Fibroblast of skin of right biceps (primary cell): ENCODE measurements at regions not wholly inside any gene's neighbourhood (a gene's known extent, or its start where the extent isn't known, plus 50 kb on each side); places are given as distances from the start of the nearest gene placed in this dataset.
"Not testable (repeated sequence)": the region's sequence is repeated elsewhere in the genome, so short reads cannot be mapped to it uniquely, and the experiment has no call there.

Source experiments
- DNase-seq: peaks from one replicate; pipeline ENCODE4 v3.0.0-alpha.2; 2013

GRCh38 chr11:23377909-23378308 is 517.6 kb upstream of the CCDC179 start:
- no peak for DNase-seq

- no peak for DNase-seq
Observed at GRCh38 chr11:23391031-23391430, 530.8 kb upstream of the CCDC179 start.

- DNase-seq: no peak
Observed at GRCh38 chr11:23398052-23398451, 537.8 kb upstream of the CCDC179 start.

- DNase-seq: no peak
Observed at GRCh38 chr11:23399995-23400394, 539.7 kb upstream of the CCDC179 start.

GRCh38 chr11:23403210-23404185 is 543.2 kb upstream of the CCDC179 start:
- DNase-seq: no peak

- no peak for DNase-seq
Observed at GRCh38 chr11:23404225-23405160, 544.2 kb upstream of the CCDC179 start.

GRCh38 chr11:23405350-23405937 is 545.2 kb upstream of the CCDC179 start:
- DNase-seq: no peak

- no peak for DNase-seq
Observed at GRCh38 chr11:23406131-23406819, 546.0 kb upstream of the CCDC179 start.

- peak; percentile 4 for DNase-seq
Observed at GRCh38 chr11:23413057-23413456, 552.8 kb upstream of the CCDC179 start.

GRCh38 chr11:23423104-23423503 is 562.8 kb upstream of the CCDC179 start:
- peak; percentile 57 for DNase-seq

- no peak for DNase-seq
Observed at GRCh38 chr11:23423656-23424055, 563.4 kb upstream of the CCDC179 start.

GRCh38 chr11:23425381-23425780 is 565.1 kb upstream of the CCDC179 start:
- DNase-seq: peak; percentile 43

GRCh38 chr11:23429569-23429968 is 569.3 kb upstream of the CCDC179 start:
- no peak for DNase-seq

GRCh38 chr11:23453522-23453921 is 593.2 kb upstream of the CCDC179 start:
- no peak for DNase-seq

GRCh38 chr11:23455321-23455891 is 595.1 kb upstream of the CCDC179 start:
- DNase-seq: no peak

GRCh38 chr11:23457641-23458040 is 597.4 kb upstream of the CCDC179 start:
- no peak for DNase-seq

GRCh38 chr11:23471878-23472277 is 611.6 kb upstream of the CCDC179 start:
- DNase-seq: no peak

GRCh38 chr11:23473782-23474181 is 613.5 kb upstream of the CCDC179 start:
- DNase-seq: peak; percentile 7

- no peak for DNase-seq
Observed at GRCh38 chr11:23480736-23481135, 620.5 kb upstream of the CCDC179 start.

- DNase-seq: not testable (repeated sequence)
Observed at GRCh38 chr11:23484146-23484545, 623.9 kb upstream of the CCDC179 start.

GRCh38 chr11:23484618-23485017 is 624.3 kb upstream of the CCDC179 start:
- not testable (repeated sequence) for DNase-seq
